ENCODE measurements at regions not wholly inside any gene's neighbourhood (a gene's known extent, or its start where the extent isn't known, plus 50 kb on each side); places are given as distances from the start of the nearest gene placed in this dataset.

DNA sequence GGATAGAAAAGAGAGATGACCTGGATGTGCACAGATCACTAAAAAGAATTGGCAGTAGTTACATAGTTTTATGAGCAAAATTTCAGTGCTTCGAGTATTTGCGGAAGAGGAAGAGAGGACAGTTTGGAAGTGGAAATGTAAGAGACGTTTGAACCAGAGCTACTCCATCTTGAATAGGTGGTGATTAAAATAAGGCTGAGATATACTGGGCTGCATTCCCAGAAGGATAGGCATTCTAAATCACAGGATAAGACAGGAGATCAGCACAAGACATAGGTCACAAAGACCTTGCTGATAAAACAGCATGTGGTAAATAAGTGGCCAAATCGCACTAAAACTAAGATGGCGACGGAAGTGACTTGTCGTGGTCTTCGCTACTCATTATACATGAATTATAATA is 453.3 kb downstream of the COL11A1 start:
- Histone ChIP-seq H4K20me1 (ENCODE audit: insufficient read depth, low read length) (no peaks in the 10 kb centered on the region), H3K79me2 (ENCODE audit: insufficient read depth, low read depth, low read length) (no peaks in the 10 kb centered on the region), H3K36me3 (ENCODE audit: insufficient read depth, low read length) (no peaks in the 10 kb centered on the region), H3K9me2 (ENCODE audit: insufficient read depth, low read length) (no peaks in the 10 kb centered on the region), H3K4me1 (ENCODE audit: insufficient read depth, low read length, poor library complexity, severe bottlenecking) (no peaks in the 10 kb centered on the region), H3K27ac (ENCODE audit: low read depth, low read length, poor library complexity, severe bottlenecking) (no peak overlapping the region), H2AFZ (ENCODE audit: low read length) (peak overlapping the region; percentile 36; the same call in 1 of the 2 replicates), H3K4me2 (ENCODE audit: low read length) (no peak overlapping the region), H3K4me3 (ENCODE audit: low read depth, low read length, poor library complexity, severe bottlenecking) (no peak overlapping the region), H3K9me3 (ENCODE audit: low read length) (no peaks in the 10 kb centered on the region)
- TF ChIP-seq EZH2phosphoT487 (IDR thresholded peaks at IDR 0.05; ENCODE audit: borderline replicate concordance, low read depth, low read length): no peak
- TF ChIP-seq, protein P1, sequence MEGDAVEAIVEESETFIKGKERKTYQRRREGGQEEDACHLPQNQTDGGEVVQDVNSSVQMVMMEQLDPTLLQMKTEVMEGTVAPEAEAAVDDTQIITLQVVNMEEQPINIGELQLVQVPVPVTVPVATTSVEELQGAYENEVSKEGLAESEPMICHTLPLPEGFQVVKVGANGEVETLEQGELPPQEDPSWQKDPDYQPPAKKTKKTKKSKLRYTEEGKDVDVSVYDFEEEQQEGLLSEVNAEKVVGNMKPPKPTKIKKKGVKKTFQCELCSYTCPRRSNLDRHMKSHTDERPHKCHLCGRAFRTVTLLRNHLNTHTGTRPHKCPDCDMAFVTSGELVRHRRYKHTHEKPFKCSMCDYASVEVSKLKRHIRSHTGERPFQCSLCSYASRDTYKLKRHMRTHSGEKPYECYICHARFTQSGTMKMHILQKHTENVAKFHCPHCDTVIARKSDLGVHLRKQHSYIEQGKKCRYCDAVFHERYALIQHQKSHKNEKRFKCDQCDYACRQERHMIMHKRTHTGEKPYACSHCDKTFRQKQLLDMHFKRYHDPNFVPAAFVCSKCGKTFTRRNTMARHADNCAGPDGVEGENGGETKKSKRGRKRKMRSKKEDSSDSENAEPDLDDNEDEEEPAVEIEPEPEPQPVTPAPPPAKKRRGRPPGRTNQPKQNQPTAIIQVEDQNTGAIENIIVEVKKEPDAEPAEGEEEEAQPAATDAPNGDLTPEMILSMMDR (conservative IDR thresholded peaks at IDR 0.05; ENCODE audit: low read length): no peak
- intact Hi-C loops (cut with micrococcal nuclease; ENCODE audit: unreplicated experiment): no loop called here
- POLR2A ChIA-PET: no interaction called here
- BruUV-seq (replicated peaks): no TSS peak
- CTCF ChIA-PET (ENCODE audit: unreplicated experiment): no interaction called here
- DNase-seq (ENCODE audit: low spot score): no peak

DNA sequence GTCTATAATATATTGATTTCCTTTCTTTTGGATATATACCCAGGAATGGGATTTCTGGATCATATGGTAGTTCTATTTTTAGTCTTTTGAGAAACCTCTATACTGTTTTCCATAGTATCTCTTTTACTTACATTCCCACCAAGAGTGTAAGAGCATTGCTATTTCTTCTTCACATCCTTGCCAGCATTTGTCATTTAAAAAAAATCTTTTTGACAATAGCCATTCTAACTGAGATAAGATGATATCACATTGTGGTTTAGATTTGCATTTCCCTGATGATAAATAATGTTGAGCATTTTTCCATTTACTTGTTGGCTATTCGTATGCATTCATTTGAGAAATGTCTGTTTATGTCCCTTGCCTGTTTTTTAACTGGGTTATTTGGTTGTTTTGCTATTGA is 467.4 kb downstream of the COL11A1 start:
- DNase-seq (ENCODE audit: low spot score): no peak
- Histone ChIP-seq H3K9me3 (ENCODE audit: low read length) (no peaks in the 10 kb centered on the region), H3K4me2 (ENCODE audit: low read length) (no peak overlapping the region), H3K36me3 (ENCODE audit: insufficient read depth, low read length) (no peaks in the 10 kb centered on the region), H3K4me1 (ENCODE audit: insufficient read depth, low read length, poor library complexity, severe bottlenecking) (no peaks in the 10 kb centered on the region), H3K9me2 (ENCODE audit: insufficient read depth, low read length) (no peaks in the 10 kb centered on the region), H3K79me2 (ENCODE audit: insufficient read depth, low read depth, low read length) (no peaks in the 10 kb centered on the region), H3K4me3 (ENCODE audit: low read depth, low read length, poor library complexity, severe bottlenecking) (no peak overlapping the region), H2AFZ (ENCODE audit: low read length) (no peak overlapping the region), H4K20me1 (ENCODE audit: insufficient read depth, low read length) (no peaks in the 10 kb centered on the region), H3K27ac (ENCODE audit: low read depth, low read length, poor library complexity, severe bottlenecking) (no peak overlapping the region)
- CTCF ChIA-PET (ENCODE audit: unreplicated experiment): no interaction called here
- POLR2A ChIA-PET: no interaction called here
- BruUV-seq (replicated peaks): no TSS peak
- TF ChIP-seq, protein P1 (conservative IDR thresholded peaks at IDR 0.05; ENCODE audit: low read length): no peak
- no peak for TF ChIP-seq EZH2phosphoT487 (IDR thresholded peaks at IDR 0.05; ENCODE audit: borderline replicate concordance, low read depth, low read length)
- intact Hi-C loops (cut with micrococcal nuclease; ENCODE audit: unreplicated experiment): no loop called here

DNA sequence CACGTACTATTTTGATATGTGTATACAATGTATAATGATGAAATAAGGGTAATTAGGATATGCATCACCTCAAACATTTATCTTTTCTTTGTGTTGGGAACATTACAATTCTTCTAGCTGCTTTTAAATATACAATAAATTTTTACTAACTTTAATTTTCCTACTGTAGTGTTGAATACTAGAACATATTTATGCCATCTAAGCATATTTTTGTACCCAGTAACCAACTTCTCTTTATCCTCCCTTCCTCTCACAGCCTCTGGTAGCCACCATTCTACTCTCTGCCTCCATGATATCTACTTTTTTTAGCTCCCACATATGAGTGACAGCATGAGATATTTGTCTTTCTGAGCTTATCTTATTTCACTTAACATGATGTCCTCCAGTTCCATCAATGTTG is 468.0 kb downstream of the COL11A1 start:
- CTCF ChIA-PET (ENCODE audit: unreplicated experiment): no interaction called here
- Histone ChIP-seq H3K4me1 (ENCODE audit: insufficient read depth, low read length, poor library complexity, severe bottlenecking) (no peaks in the 10 kb centered on the region), H3K27ac (ENCODE audit: low read depth, low read length, poor library complexity, severe bottlenecking) (no peak overlapping the region), H3K9me3 (ENCODE audit: low read length) (no peaks in the 10 kb centered on the region), H4K20me1 (ENCODE audit: insufficient read depth, low read length) (no peaks in the 10 kb centered on the region), H3K4me3 (ENCODE audit: low read depth, low read length, poor library complexity, severe bottlenecking) (no peak overlapping the region), H2AFZ (ENCODE audit: low read length) (no peak overlapping the region), H3K9me2 (ENCODE audit: insufficient read depth, low read length) (no peaks in the 10 kb centered on the region), H3K79me2 (ENCODE audit: insufficient read depth, low read depth, low read length) (no peaks in the 10 kb centered on the region), H3K36me3 (ENCODE audit: insufficient read depth, low read length) (no peaks in the 10 kb centered on the region), H3K4me2 (ENCODE audit: low read length) (no peak overlapping the region)
- BruUV-seq (replicated peaks): no TSS peak
- POLR2A ChIA-PET: no interaction called here
- intact Hi-C loops (cut with micrococcal nuclease; ENCODE audit: unreplicated experiment): no loop called here
- no peak for TF ChIP-seq EZH2phosphoT487 (IDR thresholded peaks at IDR 0.05; ENCODE audit: borderline replicate concordance, low read depth, low read length)
- TF ChIP-seq, protein P1 (conservative IDR thresholded peaks at IDR 0.05; ENCODE audit: low read length): no peak
- no peak for DNase-seq (ENCODE audit: low spot score)
